ENCODE measurements at regions not wholly inside any gene's neighbourhood (a gene's known extent, or its start where the extent isn't known, plus 50 kb on each side); places are given as distances from the start of the nearest gene placed in this dataset.

DNA sequence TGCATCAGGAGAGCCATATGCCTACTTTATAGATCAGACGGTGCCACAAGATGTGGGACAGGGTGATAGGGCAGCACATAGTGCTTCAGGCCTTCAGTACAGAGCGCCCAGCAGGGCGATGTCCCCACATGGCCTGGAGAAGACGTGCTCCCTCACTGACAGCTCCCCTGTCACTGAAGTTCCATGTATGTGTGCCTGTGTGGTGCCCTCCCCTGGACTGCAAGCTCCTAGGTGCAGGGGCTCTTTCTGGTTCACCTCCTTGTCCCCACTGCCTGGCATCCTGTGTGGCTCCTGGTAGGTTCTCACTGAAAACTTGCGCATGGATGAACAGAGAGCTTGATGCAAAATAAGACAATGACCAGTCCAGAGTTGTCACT, 233.1 kb downstream of the GADD45G start:
- no peak overlapping the region for H3K4me3 ChIP-seq (replicated peaks in 1 of 2; ENCODE audit: low read depth in 2 of 2, low read length in 2 of 2)
- DNase-seq (ENCODE audit: low read depth in 2 of 2) = no peak
- no peak for TF ChIP-seq CTCF (IDR thresholded peaks at IDR 0.05; ENCODE audit: low read depth, low read length)

GRCh38 chr9:89838621-89839020, 233.8 kb downstream of the GADD45G start:
- TF ChIP-seq CTCF (IDR thresholded peaks at IDR 0.05; ENCODE audit: low read depth, low read length) = no peak
- DNase-seq (ENCODE audit: low read depth in 2 of 2) = no peak
- no peak overlapping the region for H3K4me3 ChIP-seq (replicated peaks in 1 of 2; ENCODE audit: low read depth in 2 of 2, low read length in 2 of 2)

GRCh38 chr9:89839449-89839848, 234.6 kb downstream of the GADD45G start:
- DNase-seq (ENCODE audit: low read depth in 2 of 2) = no peak
- TF ChIP-seq CTCF (IDR thresholded peaks at IDR 0.05; ENCODE audit: low read depth, low read length) = no peak

GRCh38 chr9:89839952-89840351, 235.1 kb downstream of the GADD45G start:
- DNase-seq (ENCODE audit: low read depth in 2 of 2) = no peak
- no peak for TF ChIP-seq CTCF (IDR thresholded peaks at IDR 0.05; ENCODE audit: low read depth, low read length)

More at GRCh38 chr9:89839449-89839848, 234.6 kb downstream of the GADD45G start:
- H3K4me3 ChIP-seq (replicated peaks in 1 of 2; ENCODE audit: low read depth in 2 of 2, low read length in 2 of 2) = no peak overlapping the region

GRCh38 chr9:89841456-89841855, 236.6 kb downstream of the GADD45G start:
- H3K4me3 ChIP-seq (replicated peaks in 1 of 2; ENCODE audit: low read depth in 2 of 2, low read length in 2 of 2) = no peak overlapping the region
- TF ChIP-seq CTCF (IDR thresholded peaks at IDR 0.05; ENCODE audit: low read depth, low read length) = no peak
- no peak for DNase-seq (ENCODE audit: low read depth in 2 of 2)

More at GRCh38 chr9:89839952-89840351, 235.1 kb downstream of the GADD45G start:
- H3K4me3 ChIP-seq (replicated peaks in 1 of 2; ENCODE audit: low read depth in 2 of 2, low read length in 2 of 2) = no peak overlapping the region

DNA sequence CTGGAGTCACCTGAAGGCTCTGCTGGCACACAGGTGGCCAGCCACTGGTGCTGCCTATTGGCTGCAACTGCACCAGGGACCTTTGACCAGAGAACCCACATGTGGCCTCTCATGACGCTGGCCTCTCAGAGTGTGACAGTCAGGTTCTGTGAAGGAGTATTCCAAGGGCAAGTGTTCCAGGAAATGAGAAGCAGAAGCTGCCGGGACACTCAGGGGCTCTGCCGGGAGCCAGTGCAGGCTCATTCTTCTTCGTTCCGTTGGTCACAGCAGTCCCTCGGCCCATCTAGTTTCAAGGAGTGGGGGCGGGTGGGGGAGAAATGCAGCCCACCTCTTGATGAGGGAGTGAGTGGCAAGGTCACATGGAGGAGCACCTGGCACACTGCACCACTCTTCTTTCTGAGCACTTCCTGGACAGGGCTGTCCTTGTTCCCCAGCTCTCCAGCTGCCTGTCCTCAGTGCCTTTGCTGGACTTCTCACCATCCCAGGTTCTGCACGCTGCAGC, 237.5 kb downstream of the GADD45G start:
- no peak for DNase-seq (ENCODE audit: low read depth in 2 of 2)
- TF ChIP-seq CTCF (IDR thresholded peaks at IDR 0.05; ENCODE audit: low read depth, low read length) = no peak
- H3K4me3 ChIP-seq (replicated peaks in 1 of 2; ENCODE audit: low read depth in 2 of 2, low read length in 2 of 2) = no peak overlapping the region

DNA sequence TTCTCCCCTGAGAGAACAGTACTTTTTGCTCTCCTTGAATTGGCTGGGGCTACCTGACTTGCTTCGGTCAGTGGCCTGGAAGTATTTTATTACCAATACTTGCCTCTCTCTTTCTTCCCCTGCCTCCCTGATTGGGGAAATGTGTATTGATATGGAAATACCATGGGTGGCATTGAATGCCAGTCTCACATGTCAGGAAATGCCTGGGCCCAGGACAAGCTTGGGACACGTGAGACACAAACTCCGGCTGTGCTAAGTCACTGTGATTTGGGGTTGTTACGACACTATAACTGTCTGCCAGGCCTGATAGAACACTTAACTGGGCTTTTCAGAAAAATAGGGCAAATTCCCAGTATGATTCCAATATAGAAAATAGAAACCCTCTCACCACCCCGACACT, 238.3 kb downstream of the GADD45G start:
- TF ChIP-seq CTCF (IDR thresholded peaks at IDR 0.05; ENCODE audit: low read depth, low read length) = no peak
- no peak overlapping the region for H3K4me3 ChIP-seq (replicated peaks in 1 of 2; ENCODE audit: low read depth in 2 of 2, low read length in 2 of 2)
- DNase-seq (ENCODE audit: low read depth in 2 of 2) = no peak
